D721Med (cell line): ENCODE measurements at regions not wholly inside any gene's neighbourhood (a gene's known extent, or its start where the extent isn't known, plus 50 kb on each side); places are given as distances from the start of the nearest gene placed in this dataset.

ENCODE experiments used
- DNase-seq: peaks from one replicate; pipeline ENCODE4 v3.0.0; 2011; ENCODE audit warnings: low spot score; ENCODE audit not compliant: insufficient read length
- FAIRE-seq: peaks from 2 replicates; lab custom pipeline; 2011; peaks lifted over from hg19 to GRCh38; lab: Jason Lieb, UNC
- TF ChIP-seq, protein P1 (sequence below): IDR thresholded peaks from 2 replicates; pipeline ENCODE4 v1.5.1; 2012; ENCODE audit warnings: mild to moderate bottlenecking, control low read depth; ENCODE audit not compliant: insufficient read depth; ENCODE audit errors: missing control alignments

DNA sequence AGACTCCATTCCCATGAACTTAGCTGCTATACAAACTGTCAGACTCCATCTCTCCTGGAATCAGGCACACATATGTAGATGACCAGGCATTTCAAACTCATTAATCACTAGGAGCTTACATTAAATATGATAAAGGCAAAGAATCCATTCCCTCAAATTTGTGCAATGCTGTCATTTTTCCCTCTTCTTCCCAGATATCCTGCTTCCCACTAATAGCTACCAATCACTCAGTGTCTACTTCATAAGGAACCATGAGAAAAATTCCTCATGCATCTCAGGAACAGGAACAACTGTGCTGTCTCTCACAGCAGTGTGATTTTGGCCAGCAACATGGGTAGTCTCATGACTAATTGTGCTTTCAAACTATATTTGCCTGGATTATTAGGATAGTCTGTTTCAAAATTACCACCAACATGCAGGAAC, 133.9 kb downstream of the DKK1 start:
- TF ChIP-seq, protein P1, sequence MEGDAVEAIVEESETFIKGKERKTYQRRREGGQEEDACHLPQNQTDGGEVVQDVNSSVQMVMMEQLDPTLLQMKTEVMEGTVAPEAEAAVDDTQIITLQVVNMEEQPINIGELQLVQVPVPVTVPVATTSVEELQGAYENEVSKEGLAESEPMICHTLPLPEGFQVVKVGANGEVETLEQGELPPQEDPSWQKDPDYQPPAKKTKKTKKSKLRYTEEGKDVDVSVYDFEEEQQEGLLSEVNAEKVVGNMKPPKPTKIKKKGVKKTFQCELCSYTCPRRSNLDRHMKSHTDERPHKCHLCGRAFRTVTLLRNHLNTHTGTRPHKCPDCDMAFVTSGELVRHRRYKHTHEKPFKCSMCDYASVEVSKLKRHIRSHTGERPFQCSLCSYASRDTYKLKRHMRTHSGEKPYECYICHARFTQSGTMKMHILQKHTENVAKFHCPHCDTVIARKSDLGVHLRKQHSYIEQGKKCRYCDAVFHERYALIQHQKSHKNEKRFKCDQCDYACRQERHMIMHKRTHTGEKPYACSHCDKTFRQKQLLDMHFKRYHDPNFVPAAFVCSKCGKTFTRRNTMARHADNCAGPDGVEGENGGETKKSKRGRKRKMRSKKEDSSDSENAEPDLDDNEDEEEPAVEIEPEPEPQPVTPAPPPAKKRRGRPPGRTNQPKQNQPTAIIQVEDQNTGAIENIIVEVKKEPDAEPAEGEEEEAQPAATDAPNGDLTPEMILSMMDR = no peak
- DNase-seq = no peak
- no peak for FAIRE-seq

DNA sequence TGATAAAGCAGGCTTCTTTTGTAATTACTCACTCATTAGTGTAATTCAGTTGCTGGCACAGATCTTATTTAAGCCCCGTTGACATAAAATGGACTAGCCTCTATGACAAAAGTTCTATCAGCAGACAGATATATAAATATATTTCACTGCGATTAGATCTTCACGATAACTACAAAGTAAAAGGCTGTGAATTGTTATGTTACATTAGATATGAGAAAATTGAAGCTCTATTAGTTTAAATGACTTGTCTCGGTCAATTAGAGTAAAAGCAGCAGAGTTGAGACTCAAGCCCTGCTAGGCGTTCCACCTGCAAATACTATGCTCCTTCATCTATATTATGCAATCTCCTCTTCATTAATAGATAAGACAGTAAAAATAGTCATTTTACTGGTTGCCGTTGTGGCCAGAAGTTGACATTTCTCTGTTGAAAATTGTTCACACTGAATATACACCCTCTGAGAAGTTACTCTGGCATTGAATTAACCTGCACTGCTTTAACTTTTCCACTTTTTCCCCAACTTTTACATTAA, 136.7 kb downstream of the DKK1 start:
- no peak for FAIRE-seq
- DNase-seq = no peak
- TF ChIP-seq, protein P1 = no peak

DNA sequence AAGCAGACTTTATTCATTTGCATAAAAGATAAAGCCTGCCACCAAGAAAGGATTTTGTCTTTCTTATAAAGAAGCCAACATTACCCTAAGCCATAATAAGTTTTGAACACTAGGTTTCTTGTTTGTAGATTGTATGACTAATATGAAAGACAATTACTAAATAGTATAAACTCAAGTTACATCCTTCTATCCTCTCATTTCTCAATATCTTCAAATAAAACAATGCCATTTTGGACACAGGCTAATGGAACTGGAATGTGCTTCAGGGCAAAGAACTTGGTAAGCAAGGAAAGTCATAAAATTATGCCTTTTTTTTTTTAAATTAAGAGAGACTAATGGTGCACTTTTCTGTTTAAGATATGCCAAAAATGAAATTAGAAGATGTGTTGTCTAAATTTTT, 137.7 kb downstream of the DKK1 start:
- TF ChIP-seq, protein P1 = no peak
- FAIRE-seq (no peak), DNase-seq (no peak)

DNA sequence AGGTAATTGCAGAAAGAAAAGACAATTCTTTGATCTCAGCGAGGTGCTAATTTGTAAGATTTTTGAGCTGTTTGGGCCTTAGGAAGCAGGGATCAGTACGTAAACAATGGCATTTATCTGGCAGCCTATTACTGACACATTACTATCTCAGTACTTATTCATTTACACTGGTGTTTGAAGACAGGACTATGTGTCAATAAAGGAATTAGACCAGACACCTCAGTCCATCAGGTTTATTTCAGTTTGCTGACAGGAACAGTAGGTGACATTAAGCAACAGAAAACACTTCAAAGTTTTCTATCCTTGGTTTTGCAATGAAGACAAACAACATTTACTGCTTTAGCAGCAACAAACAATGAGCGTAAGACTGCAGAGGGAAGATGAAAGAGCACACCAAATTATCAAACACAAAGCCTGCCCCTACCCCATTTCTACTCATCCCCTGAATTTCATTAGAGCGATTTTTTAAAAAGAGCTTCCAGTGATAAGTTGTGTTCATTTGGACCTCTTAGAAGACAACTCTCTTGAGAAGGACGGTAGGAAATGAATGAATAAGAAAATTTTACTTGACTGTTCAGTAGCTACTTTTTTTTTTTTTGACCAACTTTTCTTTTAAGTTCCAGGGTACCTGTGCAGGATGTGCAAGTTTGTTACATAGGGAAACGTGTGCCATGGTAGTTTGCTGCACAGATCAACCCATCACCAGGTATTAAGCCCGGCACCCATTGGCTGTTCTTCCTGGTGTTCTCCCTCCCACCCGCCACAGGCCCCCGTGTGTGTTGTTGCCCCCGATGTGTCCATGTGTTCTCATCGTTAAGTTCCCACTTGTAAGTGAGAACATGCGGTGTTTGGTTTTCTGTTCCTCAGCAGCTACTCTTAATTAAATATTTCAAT, 138.8 kb downstream of the DKK1 start:
- no peak for DNase-seq
- FAIRE-seq = no peak
- TF ChIP-seq, protein P1 = no peak

DNA sequence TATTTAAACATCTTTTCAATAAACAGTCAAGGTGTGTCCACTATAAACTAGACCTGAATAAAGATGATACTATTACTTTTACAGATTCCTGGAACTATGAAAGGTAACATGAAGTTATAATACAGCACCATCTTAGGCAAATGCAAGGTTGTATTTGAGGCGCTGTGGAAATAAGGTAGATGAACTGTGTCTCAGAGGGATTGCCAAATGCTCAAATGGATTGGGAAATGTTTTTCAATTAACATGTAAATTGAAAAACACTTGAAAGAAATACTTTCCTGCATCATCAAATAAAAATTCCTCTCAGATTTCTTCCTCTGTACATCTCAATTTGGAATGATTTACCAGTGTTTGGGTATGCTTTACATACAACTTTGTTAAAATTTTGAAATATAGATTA, 139.4 kb downstream of the DKK1 start:
- TF ChIP-seq, protein P1 = no peak
- FAIRE-seq (no peak), DNase-seq (no peak)

DNA sequence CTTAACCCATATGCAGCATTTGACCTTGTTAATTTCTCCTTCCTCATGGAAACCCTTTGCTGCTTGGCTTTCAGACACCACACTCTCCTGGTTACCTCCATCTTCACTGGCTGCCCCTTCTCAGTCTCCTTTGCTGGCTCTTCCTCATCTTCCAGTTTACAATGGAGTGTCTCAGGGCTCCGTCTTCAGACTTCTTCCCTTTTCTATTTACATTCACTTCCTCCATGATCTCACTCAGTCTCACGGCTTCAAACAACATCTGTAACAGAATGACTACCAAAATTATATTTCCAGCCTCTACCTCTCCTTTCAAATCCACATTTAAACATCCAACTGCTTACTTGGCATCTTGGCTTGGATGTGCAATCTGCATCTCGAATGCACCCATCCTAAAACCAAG, 140.4 kb downstream of the DKK1 start:
- DNase-seq (no peak), FAIRE-seq (no peak)

DNA sequence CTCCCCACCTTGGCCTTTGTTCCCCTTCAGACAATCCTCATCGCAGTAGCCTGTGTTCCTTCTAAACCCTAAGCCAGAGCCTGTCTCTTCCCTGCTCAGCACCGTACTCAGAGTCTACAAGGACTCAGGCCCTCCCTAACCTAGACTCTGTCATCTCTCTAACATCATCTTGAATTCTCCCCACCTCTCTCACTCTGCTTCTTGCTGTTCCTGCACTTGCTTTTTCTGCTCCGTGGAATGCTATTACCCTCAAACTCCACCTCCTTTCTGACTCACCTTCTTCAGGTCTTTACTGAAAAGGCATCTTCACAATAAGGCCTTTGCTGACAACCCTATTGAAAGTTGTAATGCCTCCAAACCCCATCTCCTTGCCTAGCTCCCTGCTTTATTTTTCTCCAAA, 141.0 kb downstream of the DKK1 start:
- FAIRE-seq (no peak), DNase-seq (no peak)
- TF ChIP-seq, protein P1 = no peak

More for the DNA sequence above, 140.4 kb downstream of the DKK1 start:
- TF ChIP-seq, protein P1 = no peak
